SIG-M5 treated with dmso at 0.1 percent for 504 hours (cell line): ENCODE measurements at regions not wholly inside any gene's neighbourhood (a gene's known extent, or its start where the extent isn't known, plus 50 kb on each side); places are given as distances from the start of the nearest gene placed in this dataset.

Source experiments
- DNase-seq: peaks from one replicate; lab custom pipeline; 2025; ENCODE audit not compliant: unreplicated experiment; lab: John Stamatoyannopoulos, UW

DNA sequence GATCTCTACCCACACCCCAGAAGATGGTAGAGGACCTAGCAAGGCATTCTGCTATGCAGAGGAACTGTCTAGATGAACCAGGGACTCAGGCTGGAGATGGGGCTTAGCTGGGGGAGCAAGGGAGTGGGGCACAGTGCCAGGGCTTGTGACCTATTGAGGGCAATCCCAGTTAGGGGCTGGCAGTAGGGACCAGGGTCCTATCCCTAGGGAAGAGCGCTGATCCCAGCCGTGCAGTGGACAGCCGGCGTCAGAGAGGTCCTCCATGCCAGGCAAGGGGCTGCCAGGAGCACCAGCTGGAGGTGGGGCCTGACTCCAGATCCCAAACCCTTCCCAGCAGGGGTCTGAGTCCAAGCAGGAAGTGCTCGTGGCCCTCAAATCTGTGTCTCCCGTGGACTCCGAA, 52.7 kb upstream of the NEURL1B start:
- DNase-seq: no peak

DNA sequence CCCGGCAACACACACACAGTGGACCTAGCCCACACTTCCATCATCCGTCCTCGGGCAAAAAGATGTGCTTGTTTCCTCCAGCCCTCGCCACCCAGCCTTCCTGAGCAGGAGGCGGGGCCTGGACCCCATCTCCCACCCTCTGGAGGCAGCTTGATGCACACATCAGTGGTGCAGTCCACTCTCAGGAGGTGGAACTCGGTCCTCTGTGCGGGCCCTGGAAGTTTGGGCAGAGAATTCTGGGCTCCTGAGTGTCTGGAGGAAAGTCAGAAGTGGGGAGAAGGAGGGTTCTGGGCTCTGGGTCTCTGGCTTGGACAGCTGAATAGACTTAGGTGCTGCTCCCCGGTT, 54.0 kb upstream of the NEURL1B start:
- DNase-seq: no peak

DNA sequence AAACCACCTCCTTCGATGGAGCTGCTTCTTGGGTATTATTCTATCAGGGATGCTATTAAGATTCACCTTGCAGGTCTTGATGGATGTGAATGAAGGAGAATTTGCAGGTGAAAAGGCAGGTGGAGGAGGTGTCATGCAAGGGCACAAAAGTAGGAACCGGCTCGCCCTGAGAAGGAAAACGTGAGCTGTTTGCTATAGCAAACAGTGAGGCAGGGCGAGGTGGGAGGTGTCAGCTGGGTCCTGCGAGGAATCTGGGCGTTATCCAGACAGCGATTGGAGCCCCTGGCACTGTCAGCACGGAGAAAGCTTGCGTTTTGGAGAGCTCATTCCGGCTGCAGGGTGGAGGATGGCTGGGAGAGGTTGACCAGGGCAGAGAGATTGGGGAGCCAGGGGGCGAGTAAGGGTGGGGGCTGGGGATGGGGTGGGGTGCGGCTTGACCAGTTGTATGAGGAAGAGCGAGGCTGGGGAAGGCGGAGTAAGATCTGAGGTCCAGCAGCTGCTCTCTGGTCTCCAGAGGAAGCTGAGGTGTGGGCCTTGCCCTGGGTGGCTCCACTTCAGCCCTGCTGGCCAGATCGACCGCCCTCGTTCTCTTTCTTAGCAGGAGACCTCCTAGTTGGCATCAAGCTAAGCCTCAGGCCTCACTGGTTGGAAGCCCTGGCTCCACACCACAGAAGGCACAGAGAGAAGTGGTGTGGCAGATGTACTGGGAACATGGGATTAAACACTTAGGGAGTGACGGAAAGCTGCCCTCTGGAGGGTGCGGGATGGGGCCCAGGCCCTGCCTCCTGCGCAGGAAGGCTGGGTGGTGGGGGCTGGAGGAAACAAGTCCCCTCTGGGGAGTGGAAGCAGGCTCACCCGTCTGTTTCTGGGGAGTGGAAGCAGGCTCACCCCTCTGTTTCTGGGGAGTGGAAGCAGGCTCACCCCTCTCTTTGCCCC, 54.7 kb upstream of the NEURL1B start:
- DNase-seq: no peak

DNA sequence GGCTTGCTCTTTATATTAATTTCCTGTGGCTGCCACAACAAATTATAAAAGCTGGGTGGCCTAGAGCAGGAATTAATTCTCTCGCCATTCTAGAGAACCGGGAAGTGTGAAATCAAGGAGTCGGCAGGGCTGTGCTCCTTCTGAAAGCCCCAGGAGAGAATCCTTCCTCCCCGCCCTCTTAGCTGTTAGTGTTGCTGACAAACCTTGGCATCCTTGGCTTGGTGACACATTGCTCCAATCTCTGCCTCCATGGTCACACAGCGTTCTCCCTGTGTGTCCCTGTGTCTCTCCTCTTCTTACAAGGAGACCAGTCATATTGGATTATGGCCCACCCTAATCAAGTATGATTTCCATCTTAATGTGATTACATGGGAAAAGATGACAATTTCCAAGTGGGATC, 55.9 kb upstream of the NEURL1B start:
- DNase-seq: no peak

DNA sequence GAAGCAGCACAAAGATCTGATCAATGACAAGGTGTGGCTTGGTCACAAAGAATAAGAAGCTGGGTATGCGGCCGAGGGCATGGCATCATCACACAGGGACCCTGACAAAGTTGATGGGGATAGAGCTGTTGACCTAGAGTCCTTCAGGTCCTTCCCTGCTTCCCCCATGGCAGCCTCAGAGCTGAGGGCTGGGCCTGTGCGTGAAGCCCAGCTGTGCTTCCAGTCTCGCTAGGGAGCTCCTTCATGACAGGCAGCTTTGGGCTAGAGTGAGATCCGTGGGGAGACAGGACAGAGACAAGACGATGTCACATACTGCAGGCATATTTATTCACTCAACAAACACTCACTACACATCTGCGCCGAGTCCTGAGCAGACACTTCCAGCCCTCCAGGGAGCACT, 56.4 kb upstream of the NEURL1B start:
- DNase-seq: no peak

DNA sequence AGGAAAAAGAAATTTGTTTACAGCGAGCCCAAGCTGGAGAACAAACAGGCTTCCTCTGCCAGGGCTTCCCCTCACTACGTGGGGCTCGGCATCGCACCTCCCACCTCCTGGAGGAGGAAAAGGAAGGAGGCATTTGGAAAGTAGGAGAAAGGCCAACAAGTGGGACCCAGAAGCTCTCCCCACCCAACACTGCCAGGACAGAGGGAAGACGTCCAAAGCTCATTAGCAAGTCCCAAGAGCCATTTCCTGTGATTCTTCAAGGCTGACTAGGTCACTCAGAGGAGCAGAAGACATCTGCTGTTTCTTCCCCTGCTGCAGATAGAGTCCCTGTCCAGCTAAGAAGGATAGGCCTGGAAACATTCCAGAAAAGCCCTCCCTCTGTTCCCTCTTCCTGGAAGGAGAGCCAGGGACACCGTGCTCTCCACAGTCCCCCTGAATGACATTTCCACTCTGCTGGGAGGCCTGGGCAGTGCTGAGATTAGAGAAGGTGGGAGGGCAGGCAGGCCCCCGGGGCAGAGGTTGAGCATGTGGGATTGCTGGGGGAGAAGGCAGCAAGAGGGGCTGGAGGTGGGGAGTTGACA, 57.0 kb upstream of the NEURL1B start:
- no peak for DNase-seq

DNA sequence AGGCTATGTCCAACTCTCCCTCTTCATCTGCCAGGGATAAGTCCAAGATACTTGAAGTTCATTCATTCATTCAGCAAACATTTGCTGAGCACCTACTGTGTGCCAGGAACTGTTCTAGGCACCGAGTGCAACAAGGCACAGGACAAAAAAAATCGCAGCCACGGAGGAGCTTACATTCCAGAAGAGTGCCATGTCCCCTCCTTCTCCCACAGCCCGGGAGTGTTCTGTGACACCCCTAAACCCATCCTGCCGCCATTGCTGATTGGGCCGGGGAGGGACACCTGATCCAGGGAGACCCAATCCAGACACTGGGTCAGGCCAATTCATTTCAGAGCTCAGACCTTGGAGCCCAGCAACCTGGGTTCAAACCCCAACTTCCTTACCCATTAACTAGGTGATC, 58.1 kb upstream of the NEURL1B start:
- DNase-seq: no peak

DNA sequence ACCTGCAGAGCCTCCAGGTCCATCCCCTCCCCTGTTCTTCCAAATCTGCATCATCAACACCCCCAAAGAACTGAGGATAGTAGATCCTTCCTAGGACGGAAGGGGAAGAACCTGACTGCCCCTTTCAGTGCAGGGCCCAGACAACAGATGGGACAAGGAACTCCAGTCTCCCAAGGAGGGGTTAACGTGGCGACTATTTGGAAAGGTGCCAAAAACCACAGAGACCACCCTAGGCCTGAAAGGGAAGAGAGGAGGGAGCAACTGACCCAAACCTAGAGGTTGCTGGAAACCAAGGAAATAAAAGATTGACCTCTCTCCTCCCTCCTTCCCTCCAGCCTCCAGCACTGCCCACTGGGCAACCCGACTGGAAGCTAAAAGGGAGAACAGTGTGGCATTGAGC, 59.7 kb upstream of the NEURL1B start:
- DNase-seq: no peak

DNA sequence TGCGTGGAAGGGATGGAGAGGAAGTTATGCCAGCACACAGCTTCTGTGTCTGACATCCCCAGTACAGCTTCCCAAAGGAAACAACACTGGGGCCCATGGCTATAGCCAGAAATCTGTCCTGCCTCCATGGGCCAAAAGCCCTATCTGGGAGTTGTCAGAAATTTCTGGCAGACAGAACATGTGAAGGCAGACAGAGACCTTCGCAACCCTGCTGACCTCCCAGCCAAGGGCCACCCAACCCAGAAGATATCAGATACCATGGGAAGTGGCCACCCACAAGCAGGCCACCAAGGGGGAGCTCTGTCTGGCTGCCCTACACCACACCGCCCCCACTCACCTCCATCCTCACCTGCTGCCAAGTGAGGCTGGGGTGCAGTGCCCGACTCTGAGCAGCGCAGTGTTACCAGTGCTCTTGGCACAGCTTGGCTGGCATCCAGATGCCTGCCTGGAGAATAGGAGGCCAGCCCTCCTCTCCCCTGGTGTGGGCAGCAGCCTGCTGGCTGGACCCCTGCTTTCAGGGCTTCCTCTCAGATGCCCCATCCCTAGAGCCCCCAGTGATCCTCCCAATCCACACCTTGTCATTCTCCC, 61.6 kb upstream of the NEURL1B start:
- DNase-seq: no peak

DNA sequence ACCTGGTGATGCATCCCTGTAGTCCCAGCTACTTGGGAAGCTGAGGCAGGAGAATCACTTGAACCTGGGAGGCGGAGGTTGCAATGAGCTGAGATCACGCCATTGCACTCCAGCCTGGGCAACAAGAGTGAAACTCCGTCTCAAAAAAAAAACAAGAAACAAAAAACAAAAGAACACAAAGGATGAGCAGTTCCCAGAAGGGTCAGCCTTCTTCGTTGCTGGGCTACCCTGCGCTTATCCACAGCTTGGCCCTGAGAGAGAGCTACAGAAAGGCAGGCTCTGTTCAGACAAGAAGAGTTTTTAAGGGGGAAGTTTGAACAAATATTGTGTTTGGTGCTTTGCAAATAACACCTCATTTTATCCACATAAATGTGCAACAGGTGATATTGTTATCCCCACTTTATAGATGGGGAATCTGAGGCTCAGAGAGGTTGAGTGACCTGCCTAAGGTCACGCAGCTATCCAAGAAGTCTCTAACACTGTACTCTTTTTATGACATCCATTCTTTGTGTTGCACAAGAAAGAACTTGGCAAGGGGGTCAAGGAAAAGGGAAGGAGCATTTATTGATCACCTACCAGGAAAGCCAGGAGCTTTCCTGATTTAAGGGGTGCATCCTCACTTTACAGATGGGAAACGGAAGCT, 63.7 kb upstream of the NEURL1B start:
- DNase-seq: no peak

DNA sequence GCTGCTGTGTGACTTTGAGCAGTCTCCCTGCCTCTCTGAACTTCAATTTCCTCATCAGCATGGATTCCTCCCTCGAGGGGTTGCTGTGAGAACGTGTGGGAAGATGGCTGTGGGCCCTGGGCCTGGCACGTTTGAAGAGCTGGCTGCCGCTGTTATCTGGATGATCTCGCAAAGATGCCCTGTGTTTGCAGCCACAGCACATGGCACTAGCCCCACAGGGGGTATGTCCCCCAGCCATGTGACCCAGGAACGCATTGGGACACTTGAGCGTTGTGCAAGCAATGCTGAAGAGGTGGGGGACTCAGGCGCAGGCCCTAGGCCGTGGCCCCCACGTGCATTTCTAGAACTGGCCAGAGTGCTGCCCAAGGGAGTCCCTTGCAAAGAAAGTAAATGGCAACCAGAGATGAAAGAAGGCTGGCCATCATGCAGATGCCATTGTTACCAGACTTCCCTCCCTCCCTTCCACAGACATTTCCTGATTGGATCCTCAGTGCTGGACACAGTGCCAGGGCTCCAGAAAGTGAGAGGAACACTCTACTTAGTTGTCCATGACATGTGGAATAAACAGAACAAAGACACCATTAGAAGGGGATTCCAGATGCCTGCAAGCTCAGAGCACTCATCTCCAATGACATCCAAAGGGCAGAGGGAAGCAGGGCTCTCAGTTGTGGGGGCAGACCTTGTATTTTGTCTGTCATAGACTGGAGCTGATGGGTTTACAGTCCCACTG, 65.1 kb upstream of the NEURL1B start:
- no peak for DNase-seq

DNA sequence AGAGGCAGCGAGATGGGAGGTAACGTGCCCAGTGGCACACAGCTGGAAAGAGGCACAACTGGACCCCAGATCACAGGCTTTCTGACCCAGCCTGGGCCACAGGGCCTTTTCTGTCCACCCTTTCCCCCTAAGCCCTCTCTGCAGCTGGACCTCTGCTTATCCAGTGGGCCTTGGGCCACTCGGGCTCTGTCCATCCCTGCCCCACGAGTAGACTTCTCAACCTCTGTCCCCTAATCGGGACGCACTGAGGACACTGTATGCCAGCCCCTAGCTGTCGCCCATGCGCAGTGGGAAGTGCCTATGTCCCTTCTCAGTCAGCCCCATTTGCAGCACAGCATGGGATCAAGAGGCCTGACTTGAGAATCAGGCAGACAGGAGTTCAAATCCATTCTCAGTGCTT, 65.6 kb upstream of the NEURL1B start:
- no peak for DNase-seq

DNA sequence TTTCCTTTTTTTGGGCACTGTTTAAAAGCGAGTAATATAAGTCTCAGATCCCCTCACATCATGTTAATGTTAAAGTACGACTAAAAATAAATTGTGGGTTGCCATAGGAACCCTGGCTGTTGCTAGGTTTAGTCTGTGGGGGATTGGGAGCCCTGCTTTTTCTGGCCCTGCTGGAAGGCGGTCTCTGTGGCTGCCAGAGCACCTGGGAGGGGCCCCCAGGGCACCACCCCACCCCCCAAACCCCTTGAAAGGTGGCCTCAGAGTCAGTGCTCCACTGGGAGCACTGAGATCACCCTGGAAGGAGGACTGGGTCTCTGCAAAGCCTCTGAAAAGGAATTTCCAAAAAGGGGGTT, 66.2 kb upstream of the NEURL1B start:
- no peak for DNase-seq

DNA sequence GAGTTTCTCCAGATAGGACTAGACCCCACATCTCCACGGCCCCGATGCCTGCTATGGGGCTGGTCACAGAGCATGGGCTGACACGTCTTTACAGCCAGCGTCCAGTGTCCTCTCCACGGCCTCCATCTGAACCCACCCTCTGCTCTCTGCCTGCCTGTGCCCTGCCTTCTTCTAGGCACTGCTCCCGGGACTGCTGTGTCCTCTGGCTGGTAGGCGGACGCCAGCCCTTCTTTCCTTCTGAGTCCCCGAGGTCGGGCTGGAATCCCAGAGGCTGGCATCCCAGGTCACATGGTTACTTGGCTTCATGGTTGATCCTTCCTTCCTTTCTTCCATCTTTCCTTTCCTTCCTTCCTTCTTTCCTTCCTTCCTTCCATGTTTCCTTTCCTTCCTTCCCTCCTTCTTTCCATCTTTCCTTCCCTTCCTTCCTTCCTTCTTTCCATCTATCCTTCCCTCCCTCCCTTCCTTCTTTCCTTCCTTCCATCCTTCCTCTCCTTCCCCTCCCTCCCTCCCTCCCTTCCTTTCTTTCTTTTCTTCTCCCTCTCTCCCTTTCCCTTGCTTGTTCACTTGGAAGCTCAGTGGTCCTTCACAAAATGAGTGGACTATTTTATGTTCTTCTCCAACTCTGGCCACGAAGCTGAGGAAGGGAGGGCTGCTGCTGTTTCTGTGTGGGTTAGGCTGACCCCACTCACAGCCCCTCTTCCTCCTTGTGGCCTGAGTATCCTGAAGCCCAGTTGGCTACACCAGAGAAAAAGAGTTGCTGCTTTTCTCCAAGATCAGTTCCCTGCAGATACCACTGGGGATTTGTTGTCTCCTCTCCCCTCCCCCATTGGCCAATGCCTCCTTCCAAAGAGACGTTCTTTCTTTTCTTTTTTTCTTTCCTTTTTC, 66.8 kb upstream of the NEURL1B start:
- no peak for DNase-seq

DNA sequence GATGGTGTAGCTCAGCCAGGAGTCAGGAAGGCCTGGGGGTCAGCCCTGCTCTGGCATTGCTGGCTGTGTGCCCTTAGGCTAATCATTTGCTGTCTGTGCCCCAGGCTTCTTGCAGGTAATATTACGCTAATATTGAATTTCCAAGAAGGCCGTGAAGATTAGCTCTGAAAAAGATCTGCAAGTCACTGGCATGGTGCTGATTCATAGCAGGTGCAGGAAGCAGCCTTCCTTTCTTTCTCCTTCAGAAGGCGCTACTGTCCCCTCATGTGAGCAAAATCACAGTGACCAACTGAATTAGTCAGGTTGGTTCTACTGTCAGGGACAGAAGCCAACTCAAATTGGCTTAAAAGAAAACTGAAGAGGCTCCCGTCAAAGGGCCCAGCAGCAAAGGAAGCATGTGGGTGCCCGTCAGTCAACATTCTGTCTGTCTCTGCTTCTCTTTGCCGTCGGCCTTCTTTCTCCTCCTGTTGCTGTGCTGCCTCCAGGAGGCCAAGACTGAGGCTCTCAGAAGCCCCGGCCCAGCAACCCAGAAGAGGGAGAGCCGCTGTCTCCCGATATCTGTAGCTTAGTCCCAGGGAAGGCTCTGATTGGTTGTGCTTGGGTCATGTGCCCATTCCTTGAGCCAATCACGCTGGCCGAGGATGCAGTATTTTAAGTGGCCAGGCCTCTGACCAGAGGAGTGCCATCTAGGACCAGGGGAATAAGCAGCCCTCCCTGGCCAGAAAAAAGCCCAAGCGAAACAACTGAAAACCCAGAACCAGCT, 67.8 kb upstream of the NEURL1B start:
- DNase-seq: no peak

DNA sequence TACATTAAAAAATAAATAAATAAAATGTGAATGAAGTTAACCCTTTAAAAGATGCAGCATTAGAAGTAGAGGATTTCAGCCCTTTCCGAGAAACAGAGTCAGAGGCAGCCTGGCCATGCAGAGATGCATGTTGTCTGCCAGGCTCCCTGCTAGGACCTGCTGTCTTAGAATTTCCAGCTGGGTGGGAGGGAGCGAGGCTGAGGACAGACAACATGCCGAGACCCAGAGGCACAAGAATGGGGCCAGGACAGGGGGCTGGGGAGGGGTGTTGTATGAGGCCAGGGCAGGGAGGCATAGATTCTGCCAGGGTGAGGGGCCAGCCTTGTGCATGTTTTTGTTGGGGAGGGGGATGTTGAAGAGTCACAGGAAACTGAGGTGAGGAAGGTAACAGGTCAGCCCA, 68.6 kb upstream of the NEURL1B start:
- DNase-seq: no peak

DNA sequence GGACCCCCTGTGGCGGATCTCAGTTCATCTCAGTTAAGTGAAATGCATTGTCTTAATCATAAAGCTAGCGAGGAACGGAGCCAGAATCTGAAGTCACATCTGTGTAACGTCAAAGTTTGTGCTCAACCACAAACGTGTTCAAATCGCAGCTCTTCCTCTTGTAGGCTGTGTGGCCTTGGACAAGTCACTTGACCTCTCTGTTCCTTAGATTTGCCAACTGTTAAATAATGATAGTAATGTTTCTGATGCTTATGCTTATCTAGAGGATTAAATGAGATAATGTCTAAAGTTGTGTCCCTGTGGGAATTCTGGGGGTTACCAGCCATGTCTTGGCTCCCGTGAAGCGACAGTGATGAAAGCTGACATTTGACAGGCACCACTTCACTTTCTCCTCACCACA, 69.2 kb upstream of the NEURL1B start:
- no peak for DNase-seq

DNA sequence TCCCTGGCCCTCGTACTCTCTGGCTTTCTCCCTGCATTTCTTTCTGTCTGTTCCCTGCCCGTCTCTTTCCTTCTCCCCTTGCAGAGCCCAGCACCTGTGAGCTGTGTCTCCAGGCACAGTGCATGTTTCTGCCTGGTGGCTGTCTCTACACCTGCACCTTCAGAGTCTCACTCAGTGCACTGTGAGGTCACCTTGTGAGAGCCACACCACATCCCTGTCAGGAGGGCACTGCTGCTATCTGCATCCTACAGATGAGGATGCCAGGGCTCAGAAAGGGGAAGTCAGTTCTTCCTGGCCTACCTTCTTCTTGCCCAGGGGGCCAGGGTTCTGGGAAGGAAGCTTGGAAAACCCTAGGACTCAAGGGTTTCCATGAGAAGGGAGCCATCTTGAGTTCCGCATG, 69.7 kb upstream of the NEURL1B start:
- no peak for DNase-seq

DNA sequence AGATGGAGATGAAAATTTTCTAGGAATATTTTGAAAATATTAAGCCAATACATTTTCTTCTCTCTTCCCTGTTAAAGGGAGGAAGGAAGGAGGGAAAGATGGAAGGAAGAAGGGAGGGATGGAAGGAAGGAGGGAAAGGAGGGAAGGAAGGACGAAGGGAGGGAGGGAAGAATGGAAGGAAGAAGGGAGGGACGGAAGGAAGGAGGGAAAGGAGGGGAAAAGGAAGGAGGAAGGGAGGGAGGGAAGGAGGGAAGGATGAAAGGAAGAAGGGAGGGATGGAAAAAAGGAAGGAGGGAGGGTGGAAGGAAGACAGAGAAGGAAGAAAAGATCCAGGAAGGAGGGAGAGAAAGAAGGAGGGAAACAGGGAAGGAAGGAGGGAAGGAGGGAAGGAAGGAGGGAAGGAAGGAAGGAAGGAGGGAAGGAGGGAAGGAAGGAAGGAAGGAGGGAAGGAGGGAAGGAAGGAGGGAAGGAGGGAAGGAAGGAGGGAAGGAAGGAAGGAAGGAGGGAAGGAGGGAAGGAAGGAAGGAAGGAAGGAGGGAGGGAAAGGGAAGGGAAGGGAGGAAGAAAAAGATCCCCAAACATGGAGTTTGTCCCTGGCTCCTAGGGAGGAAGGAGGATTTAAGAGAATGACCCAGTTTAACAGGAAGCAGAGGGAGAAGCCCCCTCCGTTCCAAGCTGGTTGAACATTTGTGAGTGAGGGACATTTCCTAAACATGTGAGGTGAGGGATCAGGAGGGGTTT, 70.3 kb upstream of the NEURL1B start:
- DNase-seq: no peak
